HG03045 (cell line): ENCODE measurements at regions not wholly inside any gene's neighbourhood (a gene's known extent, or its start where the extent isn't known, plus 50 kb on each side); places are given as distances from the start of the nearest gene placed in this dataset.
"Not testable (repeated sequence)": the region's sequence is repeated elsewhere in the genome, so short reads cannot be mapped to it uniquely, and the experiment has no call there.

Source experiments
- ATAC-seq: cut with Tn5 transposase; IDR thresholded peaks from one replicate; pipeline ENCODE4 v1.9.1; 2021; ENCODE audit warnings: mild to moderate bottlenecking, moderate library complexity; ENCODE audit not compliant: unreplicated experiment

DNA sequence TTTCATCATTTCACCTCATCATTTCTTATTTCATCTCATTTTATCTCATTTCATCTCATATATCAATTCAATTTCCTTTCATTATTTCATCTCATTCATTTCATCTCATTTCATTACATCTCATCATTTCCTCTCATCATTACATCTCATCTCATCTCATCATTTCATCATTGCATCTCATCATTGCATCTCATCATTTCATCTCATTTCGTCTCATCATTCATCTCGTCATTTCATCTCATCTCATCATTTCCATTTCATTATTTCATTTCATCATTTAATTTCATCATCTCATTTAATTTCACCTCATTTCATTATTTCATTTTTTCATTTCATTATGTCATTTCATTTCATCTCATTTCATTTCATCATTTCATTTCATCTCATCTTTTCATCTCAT is 168.5 kb upstream of the FAM72C start:
- not testable (repeated sequence) for ATAC-seq

DNA sequence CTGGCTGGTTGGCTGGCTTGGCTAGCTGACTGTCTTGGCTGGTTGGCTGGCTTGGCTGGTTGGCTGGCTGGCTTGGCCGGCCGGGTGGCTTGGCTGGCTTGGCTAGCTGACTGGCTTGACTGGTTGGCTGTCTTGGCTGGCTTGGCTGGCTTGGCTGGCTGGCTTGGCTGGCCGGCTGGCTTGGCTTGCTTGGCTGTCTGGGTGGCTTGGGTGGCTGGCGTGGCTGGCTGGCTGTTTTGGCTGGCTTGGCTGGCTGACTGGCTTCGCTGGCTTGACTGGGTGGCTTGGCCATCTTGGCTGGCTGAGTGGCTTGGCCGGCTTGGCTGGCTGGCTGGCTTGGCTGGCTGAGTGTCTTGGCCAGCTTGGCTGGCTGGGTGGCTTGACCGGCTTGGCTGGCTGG is 133.2 kb upstream of the FAM72C start:
- ATAC-seq, result not testable (repeated sequence)

DNA sequence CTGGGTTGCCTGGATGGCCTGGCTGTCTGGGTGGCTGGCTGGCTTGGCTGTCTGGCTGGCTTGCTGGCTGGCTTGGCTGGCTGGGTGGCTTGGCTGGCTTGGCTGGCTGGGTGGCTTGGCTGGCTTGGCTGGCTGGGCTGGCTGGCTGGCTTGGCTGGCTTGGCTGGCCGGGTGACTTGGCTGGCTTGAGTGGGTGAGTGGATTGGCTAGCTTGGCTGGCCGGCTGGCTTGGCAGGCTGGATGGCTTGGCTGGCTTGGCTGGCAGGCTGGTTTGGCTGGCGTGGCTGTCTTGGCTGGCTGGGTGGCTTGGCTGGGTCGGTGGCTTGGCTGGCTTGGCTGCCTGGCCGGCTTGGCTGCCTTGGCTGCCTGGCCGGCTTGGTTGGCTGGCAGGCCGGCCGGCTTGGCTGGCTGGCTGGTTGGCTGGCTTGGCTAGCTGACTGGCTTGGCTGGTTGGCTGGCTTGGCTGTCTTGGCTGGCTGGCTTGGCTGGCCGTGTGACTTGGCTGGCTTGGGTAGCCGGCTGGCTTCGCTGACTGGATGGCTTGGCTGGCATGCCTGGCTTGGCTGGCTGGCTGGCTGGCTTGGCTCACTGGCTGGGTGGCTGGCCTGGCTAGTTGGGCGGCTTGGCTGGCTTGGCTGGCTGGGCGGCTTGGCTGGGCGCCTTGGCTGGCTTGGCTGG is 132.4 kb upstream of the FAM72C start:
- not testable (repeated sequence) for ATAC-seq

DNA sequence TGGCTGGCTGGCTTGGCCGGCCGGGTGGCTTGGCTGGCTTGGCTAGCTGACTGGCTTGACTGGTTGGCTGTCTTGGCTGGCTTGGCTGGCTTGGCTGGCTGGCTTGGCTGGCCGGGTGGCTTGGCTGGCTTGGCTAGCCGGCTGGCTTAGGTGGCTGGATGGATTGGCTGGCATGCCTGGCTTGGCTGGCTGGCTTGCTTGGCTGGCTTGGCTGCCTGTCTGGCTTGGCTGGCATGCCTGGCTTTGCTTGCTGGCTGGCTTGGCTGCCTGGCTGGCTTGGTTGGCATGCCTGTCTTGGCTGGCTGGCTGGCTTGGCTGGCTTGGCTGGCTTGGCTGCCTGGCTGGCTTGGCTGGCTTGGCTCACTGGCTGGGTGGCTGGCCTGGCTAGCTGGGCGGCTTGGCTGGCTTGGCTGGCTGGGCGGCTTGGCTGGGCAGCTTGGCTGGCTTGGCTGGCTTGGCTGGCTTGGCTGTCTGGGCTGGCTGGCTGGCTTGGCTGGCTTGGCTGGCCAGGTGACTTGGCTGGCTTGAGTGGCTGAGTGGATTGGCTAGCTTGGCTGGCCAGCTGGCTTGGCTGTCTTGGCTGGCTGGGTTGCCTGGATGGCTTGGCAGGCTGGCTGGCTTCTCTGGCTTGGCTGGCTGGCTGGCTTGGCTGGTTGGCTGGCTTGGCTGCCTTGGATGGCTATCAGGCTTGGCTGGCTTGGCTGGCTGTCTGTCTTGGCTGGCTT is 131.5 kb upstream of the FAM72C start:
- ATAC-seq, result not testable (repeated sequence)

DNA sequence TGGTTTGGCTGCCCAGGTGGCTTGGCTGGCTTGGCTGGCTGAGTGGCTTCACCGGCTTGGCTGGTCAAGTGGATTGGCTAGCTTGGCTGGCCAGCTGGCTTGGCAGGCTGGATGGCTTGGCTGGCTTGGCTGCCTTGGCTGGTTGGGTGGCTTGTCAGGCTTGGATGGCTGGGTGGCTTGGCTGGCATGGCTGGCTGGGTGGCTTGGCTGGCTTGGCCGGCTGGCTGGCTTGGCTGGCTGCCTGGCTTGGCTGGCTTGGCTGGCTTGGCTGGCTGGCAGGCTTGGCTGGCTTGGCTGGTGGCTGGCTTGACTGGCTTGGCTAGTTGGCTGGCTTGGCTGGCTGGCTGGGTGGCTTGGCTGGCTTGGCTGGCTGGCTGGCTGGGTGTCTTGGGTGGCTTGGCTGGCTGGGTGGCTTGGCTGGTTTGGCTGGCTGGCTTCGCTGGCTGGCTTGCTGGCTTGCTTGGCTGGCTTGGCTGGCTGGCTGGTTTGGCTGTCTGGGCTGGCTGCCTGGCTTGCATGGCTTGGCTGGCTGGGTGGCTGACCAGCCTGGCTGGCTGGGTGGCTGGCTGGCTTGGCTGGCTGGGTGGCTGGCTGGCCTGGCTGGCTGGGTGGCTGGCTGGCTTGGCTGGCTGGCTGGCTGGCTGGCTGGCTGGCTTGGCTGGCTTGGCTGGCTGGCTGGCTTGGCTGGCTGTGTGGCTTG is 130.4 kb upstream of the FAM72C start:
- not testable (repeated sequence) for ATAC-seq

DNA sequence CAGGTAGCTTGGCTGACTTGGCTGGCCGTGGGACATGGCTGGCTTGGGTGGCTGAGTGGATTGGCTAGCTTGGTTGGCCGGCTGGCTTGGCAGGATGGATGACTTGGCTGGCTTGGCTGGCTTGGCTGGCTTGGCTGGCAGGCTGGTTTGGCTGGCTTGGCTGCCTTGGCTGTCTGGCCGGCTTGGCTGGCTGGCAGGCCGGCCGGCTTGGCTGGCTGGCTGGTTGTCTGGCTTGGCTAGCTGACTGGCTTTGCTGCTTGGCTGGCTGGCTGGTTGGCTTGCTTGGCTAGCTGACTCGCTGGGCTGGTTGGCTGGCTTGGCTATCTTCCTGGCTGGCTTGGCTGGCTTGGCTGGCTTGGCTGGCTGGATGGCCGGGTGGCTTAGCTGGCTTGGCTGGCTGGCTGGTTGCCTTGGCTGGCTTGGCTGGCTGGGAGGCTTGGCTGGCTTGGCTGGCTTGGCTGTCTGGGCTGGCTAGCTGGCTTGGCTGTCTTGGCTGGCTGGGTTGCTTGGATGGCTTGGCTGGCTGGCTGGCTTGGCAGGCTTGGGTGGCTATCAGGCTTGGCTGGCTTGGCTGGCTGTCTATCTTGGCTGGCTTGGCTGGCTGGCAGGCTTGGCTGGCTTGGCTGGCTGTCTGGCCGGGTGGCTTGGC is 129.7 kb upstream of the FAM72C start:
- ATAC-seq, result no peak

DNA sequence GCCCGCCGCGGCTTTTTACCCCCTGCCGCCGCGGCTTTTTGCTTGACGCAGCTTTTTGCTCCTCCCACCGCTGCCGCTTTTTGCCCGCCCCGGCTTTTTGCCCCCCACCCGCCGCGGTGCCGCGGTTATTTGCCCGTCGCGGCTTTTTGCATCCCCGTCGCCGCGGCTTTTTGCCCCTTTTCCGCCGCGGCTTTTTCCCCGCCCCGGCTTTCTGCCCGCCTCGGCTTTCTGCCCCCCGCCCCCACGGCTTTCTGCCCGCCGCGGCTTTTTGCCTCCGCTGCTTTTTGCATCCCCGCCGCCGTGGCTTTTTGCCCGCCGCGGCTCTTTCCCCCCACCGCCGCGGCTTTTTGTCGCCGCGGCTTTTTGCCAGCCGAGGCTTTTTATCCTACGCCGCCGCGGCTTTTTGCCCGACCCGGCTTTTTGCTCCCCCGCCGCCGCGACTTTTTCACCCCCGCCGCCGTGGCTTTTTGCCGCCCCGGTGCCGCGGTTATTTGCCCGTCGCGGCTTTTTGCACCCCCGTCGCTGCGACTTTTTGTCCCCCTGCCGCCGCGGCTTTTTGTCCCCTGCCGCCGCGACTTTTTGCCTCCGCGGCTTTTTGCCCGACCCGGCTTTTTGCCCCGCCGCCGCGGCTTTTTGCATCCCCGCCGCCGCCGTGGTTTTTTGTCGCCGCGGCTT is 105.5 kb upstream of the FAM72C start:
- not testable (repeated sequence) for ATAC-seq

DNA sequence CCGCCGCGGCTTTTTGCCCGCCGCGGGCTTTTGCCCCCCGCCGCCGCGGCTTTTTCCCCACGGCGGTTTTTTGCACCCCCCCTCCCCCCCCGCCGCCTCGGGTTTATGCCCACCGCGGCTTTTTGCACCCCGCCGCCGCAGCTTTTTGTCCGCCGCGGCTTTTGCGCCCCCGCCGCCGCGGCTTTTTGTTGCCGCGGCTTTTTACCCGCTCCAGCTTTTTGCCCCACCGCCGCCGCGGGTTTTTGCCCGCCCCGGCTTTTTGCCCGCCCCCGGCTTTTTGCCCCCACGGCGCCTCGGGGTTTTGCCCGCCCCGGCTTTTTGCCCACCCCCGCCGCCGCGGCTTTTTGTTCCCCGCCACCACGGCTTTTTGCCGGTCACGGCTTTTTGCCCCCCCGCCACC is 104.9 kb upstream of the FAM72C start:
- ATAC-seq, result not testable (repeated sequence)

DNA sequence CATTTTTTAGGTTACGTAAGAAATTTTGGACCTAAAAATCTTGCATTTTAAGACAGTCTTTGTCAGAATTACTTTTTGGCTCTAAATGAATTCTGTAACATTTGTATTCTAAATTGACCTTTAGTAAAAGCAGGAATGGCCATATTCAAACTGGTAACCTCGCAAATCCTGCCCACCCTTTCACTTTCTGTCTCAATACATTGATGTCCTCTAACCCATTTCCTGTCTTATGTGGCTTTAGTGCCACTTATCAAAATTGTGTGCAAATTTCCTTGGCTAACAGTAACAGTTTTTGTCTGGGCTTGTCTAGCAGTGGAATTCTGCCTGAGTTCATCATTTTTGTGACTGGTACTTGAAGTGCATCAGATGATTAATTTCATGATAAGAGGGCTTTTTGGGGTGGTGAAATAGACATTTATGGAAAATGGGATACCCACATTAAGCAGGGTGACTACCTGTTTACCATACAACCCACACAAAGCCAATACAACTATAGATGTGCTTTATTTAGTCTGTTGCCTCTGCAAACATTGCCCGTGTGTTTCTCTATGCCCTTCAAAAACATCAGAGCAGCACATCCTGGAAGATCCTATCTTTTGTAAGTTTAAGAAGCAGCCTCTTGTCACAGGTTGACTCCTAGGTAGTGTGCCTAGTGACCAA is 98.7 kb upstream of the FAM72C start:
- ATAC-seq, result not testable (repeated sequence)

DNA sequence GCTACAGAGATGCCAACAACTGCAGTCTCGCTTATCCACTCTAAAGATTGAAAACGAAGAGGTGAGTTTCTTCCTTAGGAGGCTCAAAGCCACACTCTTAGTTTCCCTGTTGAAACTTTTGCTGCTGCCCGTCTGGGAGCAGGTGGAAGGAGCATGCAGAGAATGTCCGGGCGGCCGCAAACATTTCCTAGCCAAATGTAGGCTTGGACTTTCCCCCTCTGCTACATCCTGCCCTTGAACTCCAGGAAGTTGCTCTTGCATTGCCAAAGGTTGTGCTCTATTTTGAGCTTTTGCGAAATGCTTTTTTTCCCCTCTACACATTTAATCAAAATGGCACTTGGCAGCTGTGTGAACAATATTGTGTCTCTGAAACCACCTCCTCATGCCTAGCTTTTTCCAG is 95.3 kb upstream of the FAM72C start:
- not testable (repeated sequence) for ATAC-seq

DNA sequence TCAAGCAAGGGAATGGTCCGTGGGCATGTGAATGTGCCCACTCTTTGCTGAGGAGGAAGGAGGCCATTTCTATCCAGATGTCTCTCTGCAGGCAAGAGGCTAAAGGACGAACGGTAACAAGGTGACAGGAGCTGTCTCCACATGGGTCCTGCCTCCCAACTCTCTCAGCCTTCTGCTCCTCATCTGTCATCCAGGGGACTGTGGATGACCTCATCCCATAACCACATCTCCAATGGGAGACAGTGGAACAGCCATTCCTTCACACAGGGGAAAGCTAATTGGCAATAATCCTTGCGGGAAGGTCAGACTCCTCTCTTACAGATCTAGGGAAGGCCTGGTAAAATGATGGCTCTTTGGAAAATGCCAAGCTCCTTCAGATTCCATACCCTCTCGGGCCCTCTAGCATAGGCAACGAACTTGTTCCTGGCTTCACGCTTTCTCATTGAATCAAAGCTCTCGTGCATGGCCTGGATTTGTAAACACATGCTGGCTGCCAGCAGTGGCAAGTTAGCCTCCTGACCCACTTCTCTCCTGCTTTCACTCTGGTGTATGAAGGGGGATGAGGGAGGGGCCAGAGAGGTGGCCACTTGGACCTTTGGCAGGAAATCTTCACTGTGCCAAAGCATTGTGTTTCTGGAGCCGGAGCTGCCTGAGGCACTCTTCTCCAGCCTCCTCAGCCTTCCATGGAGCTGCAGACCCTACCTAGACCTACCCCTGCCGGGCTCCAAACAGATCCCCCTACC is 94.5 kb upstream of the FAM72C start:
- not testable (repeated sequence) for ATAC-seq

DNA sequence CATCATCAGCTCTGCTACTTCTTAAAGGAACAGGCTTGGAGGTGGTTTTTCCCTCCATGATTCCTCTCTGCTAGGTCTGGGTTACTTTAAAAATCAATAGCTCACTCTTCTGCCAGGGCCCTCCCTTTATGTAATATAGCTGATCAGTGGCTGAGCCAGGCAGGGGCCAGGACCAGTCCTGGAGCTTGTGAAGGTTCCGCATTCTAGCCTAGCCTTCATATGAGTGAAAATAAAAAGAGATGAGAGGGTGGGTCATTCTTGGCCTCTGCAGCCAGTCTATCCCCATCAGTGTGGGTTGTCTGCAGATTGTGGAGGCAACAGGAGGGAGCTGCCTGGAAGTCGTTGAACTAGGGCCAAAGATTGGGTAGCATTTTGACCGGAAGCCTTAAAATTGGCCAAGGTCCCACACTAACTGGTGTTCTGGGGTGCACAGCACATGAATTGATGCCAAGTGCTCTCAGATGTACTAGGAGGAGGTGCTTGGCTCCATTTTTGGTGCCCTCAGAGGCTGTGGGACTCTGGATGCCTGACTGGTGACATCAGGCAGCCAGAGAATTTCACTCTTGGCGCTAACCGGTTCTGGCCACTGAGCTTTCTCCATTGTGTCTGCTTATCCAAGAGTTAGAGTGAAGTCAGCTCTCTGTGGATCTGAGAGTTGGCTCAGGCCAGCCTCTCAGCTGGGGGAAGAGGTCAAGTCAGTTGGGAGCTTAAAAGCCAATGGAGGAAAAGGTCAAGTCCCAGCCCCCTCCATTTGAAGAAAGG is 93.7 kb upstream of the FAM72C start:
- not testable (repeated sequence) for ATAC-seq

DNA sequence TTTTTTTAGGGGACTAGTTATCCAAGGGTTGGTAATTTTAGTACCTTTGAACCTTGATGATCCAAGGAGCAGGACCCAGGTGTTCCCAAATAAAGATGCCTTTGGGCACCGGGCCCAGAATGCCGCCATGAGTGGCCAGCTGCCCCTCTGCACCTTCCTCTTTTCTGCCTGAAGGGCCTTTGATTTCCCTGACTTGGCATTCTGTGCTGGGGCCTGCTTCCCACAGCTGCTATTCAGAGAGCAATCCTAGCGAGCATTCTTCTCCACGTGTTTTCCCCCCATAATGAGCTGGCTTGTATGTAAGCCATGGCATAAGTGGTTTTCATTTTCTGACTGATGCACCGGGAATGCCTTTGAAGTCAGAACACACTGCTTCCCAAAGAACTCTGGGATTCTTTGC is 77.6 kb upstream of the FAM72C start:
- ATAC-seq, result not testable (repeated sequence)

DNA sequence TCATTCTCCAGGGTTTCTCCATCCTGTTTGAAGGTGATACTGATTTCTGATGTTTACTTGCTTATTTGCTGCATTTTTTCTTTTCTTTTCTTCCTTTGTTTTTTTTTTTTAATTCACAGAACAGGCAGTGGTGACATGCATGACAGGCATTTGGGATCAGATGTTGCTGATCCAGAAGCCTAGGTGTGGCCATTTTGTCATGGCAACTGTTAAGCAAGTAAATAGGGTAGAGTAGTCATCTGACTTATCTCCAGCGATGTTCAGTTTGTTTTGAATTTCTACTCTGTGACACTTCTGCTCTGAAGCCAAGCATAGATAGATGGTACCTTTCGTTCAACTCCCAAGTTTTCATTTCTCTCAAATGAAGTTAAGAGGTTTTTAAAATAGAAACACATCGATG is 74.9 kb upstream of the FAM72C start:
- ATAC-seq, result not testable (repeated sequence)

DNA sequence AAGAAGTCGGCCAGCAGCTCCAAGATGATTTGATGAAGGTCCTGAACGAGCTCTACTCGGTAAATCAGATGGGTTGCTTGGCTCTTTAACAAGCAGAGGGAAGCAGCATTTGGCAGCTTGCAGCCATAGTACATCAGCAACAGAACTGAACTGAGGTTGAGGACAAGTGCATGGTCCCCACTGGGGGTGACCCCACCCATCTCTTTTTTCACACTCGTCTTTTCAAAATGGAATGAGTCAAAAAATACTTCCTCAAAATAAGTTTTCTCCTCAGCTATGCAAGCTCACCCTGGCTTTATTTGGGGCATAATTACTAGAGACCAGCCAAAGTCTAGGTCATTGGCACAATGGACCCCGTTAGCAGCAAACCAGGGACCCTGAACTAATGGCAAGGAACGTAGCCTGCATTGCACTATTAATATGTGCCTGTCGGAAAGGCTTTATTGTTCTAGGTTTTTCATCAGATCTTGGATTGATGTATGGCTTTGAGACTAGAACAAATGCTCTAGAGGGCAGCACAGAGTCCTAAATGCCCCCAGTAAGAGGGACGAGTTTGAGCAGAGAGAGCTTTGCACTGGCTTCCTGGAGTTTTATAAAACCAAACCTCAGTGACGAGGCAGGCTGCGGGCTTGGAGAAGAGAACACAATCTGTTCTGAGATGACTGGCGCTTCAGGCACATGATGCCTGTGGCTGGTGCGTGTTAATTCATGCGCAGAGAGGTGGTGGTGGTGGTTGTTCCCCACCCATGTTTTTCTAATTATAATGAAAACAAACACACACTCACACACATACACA is 74.2 kb upstream of the FAM72C start:
- not testable (repeated sequence) for ATAC-seq

DNA sequence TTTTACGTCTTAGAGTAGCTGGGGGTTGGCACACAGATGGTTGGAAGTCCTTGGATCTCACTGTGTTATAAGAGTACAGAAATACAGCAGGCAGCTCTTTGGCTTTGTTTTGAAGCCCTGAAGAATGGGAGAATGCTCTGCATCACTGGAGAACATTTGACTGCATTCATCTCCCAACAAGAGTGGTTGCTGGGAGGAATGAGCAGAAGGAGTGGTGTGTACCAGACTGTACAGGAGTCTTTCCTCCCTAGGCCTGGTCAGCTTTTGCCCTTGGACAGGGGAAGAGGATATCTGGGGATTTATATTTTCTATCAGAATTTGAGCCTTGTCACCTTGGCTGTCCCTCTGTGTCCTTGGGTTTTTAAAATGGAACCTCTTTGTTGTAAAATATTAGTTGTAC is 70.5 kb upstream of the FAM72C start:
- ATAC-seq, result not testable (repeated sequence)

DNA sequence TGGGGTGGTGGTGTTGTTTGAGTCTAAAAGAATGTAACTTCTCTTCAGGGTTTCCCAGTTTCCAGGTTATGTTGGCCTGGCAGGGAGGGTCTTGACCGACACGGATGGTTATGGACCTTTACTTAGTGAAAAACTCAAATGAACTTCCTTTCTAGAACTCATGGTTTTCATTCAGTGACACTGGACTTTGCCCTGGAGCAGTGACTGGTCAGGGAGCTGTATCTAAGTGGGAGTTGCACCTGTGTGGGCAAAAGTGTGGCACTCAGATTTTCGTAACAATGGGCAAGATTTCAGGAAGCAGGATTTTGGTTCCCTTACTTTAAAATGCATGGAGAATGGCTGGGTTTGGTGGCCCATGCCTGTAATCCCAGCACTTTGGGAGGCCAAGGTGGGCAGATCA is 68.5 kb upstream of the FAM72C start:
- not testable (repeated sequence) for ATAC-seq

DNA sequence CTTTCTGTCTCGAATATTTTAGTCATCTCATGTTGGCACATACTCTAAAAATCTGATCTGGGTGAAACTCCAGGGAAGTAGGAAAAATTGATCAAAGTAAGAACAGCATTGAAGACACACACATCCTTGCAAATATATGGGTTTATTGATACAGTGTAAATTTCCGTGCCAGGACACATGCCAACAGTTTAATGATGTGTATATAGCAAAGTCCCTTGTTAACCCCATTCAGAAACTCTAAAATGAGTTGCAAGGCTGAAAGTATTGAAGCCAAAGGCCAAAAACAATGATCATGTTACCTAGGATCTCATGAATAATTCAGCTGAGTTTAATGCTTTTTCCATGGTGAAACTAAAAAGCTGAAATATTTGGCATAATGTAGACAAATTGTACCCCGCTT is 62.3 kb upstream of the FAM72C start:
- not testable (repeated sequence) for ATAC-seq
